HL-60/S4 treated with retinoic acid at 250 ng/mL for 4 days and 3 days (cell line): ENCODE measurements at regions not wholly inside any gene's neighbourhood (a gene's known extent, or its start where the extent isn't known, plus 50 kb on each side); places are given as distances from the start of the nearest gene placed in this dataset.

ENCODE experiments used
- in situ Hi-C: fragments of 300-500 bp; cut with MboI; formaldehyde crosslinking; loops from 2 replicates; pipeline ENCODE4 v1.7.0; 2022; ENCODE audit warnings: low sequenced_read_pairs

GRCh38 chr1:55860798-55861519, 645.8 kb upstream of the USP24 start:
- in situ Hi-C loops = no loop called here

GRCh38 chr1:55860326-55860725, 645.2 kb upstream of the USP24 start:
- in situ Hi-C loops = no loop called here

- in situ Hi-C loops = no loop called here
Measured at GRCh38 chr1:55854911-55855310, 639.7 kb upstream of the USP24 start.

- in situ Hi-C loops = no loop called here
Measured at GRCh38 chr1:55848906-55849305, 633.7 kb upstream of the USP24 start.

GRCh38 chr1:55846051-55846450, 630.9 kb upstream of the USP24 start:
- in situ Hi-C loops = no loop called here

GRCh38 chr1:55844322-55844721, 629.2 kb upstream of the USP24 start:
- in situ Hi-C loops = no loop called here

- in situ Hi-C loops = no loop called here
Measured at GRCh38 chr1:55839626-55840025, 624.5 kb upstream of the USP24 start.

GRCh38 chr1:55839221-55839620, 624.1 kb upstream of the USP24 start:
- in situ Hi-C loops = no loop called here

GRCh38 chr1:55836086-55836485, 620.9 kb upstream of the USP24 start:
- in situ Hi-C loops = no loop called here

- in situ Hi-C loops = no loop called here
Measured at GRCh38 chr1:55833529-55834091, 618.4 kb upstream of the USP24 start.

GRCh38 chr1:55831759-55832158, 616.6 kb upstream of the USP24 start:
- in situ Hi-C loops = no loop called here

- in situ Hi-C loops = no loop called here
Measured at GRCh38 chr1:55828044-55828443, 612.9 kb upstream of the USP24 start.

GRCh38 chr1:55827350-55827749, 612.2 kb upstream of the USP24 start:
- in situ Hi-C loops = no loop called here

GRCh38 chr1:55826381-55827080, 611.4 kb upstream of the USP24 start:
- in situ Hi-C loops = no loop called here

GRCh38 chr1:55825461-55825860, 610.3 kb upstream of the USP24 start:
- in situ Hi-C loops = no loop called here

GRCh38 chr1:55824251-55824640, 609.1 kb upstream of the USP24 start:
- in situ Hi-C loops = no loop called here

GRCh38 chr1:55823541-55824250, 608.5 kb upstream of the USP24 start:
- in situ Hi-C loops = no loop called here

GRCh38 chr1:55822891-55823290, 607.7 kb upstream of the USP24 start:
- in situ Hi-C loops = no loop called here

- in situ Hi-C loops = no loop called here
Measured at GRCh38 chr1:55821234-55821633, 606.1 kb upstream of the USP24 start.

GRCh38 chr1:55820501-55820900, 605.3 kb upstream of the USP24 start:
- in situ Hi-C loops = no loop called here

GRCh38 chr1:55819011-55819410, 603.8 kb upstream of the USP24 start:
- in situ Hi-C loops = no loop called here
